GM18498 (cell line): ENCODE measurements at regions not wholly inside any gene's neighbourhood (a gene's known extent, or its start where the extent isn't known, plus 50 kb on each side); places are given as distances from the start of the nearest gene placed in this dataset.

Experiments used
- ATAC-seq: cut with Tn5 transposase; IDR thresholded peaks from one replicate; pipeline ENCODE4 v1.9.1; 2021; ENCODE audit warnings: mild to moderate bottlenecking, moderate library complexity; ENCODE audit not compliant: unreplicated experiment

DNA sequence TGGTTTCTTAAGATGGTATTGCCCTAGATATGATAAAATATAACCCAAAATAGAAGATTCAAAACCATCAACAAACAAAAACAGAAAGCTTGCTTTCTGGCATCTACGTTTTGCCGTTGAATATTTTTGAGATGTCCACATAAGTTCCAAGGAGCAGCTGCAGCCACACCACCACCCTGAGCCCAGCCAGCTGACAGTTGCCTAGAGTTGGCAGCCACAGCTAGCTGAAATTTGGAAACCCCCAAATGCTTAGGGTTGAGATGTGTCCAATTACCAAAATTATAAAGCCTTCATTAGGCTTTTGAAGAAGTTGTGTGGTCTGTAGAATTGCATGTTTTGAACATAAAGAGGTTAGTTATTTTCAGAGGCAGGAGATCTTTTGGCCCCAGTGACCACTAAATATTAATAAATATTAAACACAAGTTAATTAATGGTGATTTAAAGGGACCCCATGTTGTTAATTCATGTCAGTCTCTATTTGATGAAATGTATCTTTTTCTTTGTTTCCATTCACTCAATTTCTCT, 118.1 kb upstream of the DTNA start:
- ATAC-seq = no peak

GRCh38 chr18:34592481-34592880, 117.6 kb upstream of the DTNA start:
- no peak for ATAC-seq

GRCh38 chr18:34592961-34593382, 117.1 kb upstream of the DTNA start:
- no peak for ATAC-seq

DNA sequence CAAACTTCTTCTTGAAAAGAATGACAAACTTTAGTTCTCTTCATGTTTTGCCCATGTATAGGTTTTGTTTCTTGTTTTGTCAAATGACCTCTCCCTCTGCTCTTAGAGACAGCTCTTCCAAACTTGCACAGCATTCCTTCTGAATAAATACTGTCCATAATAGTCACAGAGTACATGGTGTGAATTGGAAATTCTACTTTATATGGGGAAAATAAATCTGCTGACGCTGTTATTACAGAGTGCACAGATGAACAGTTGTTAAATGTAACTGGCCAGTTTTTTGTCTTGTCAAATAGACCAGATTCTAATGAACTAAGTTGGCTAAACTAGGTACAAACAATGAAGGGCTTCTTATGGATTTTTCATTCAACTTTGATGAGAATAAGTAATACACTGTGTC, 115.8 kb upstream of the DTNA start:
- ATAC-seq = no peak

DNA sequence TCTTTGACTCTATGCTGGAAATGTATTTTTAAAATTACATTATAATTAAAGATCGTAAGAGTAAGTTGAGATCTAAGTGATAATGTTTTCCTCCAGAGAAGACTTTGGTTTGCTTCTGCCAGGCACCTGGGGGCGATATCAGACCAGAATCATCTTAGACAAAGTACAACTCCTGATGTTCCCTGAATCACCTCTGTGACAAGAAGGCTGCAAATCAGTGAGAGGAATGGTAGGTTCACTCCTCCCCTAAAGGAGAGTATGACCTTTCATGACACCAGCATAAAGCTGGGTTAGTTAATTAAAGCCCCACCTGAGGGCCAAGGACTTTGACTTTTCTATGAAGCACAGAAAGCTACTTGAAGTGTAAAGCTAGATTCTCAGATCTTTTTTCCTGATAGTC, 114.4 kb upstream of the DTNA start:
- no peak for ATAC-seq

- no peak for ATAC-seq
Measured at GRCh38 chr18:34598120-34598635, 111.9 kb upstream of the DTNA start.

GRCh38 chr18:34600158-34600557, 109.9 kb upstream of the DTNA start:
- ATAC-seq = no peak

GRCh38 chr18:34600874-34601656, 109.0 kb upstream of the DTNA start:
- no peak for ATAC-seq

- ATAC-seq = no peak
Measured at GRCh38 chr18:34604591-34604990, 105.5 kb upstream of the DTNA start.

DNA sequence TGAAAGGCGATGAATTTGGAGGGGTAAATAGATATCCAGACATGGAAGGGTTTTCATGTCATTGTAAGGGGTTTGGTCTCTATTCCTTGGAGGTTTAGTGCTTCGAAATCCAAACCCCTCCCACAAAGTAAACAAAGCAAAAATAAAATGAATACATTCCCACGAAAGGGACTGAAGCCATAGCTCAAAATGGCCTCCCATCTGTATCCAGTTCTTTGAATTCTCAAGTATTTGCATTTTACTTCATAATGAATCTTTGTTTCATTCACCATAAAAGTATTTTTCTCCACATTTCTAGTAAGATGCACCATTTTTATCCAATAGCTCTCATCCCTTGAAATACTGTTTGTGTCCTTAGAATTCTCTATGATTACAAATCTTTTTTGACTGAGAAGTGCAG, 103.2 kb upstream of the DTNA start:
- ATAC-seq = no peak

DNA sequence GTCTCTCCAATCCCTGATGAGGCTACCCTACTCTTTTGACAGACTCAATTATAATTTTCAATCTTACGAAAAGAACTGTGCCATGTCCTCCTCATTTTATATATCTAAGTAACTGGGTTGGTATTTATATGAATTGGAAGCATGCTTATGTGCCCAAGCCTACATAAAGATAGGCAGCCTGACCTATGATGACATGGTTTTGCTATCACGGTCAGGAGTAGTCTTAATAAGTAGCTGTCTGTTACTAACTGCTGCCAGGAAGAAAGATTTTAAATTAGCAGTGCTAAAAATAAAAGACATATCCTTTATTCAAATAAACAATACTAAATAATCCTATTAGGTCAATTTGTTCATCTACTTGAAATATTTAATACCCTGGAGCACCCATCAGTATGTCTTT, 102.0 kb upstream of the DTNA start:
- no peak for ATAC-seq

DNA sequence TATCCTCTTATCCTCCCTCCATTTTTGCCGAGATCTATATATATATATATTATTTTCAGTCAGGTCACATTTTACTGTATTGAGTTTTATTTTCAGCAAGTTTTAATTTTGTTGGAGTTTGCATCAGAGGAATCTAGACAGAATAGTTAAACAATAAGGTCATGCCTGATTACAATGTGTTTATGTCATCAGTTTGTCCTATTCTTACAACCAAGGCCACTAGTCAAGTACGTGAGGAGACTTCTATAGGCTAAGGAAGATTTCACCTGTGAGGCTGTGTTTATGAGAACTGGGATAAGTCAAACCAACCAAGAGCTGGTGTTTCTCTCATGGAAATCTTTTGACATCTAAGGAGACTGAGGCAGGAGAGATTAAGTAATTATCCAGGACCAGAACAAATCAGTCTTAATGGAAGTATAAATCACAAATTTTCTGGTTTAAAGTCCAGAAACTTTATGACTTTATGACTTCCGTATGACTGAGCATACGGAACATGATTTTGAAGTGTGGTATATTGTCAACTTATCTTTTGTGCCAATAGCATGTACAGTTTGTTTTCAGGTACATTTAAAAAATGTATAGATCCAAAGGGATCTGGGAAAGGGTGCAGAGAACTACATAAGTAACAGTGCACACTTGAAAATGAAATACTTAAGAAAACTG, 100.0 kb upstream of the DTNA start:
- no peak for ATAC-seq

GRCh38 chr18:34611904-34612303, 98.2 kb upstream of the DTNA start:
- no peak for ATAC-seq

DNA sequence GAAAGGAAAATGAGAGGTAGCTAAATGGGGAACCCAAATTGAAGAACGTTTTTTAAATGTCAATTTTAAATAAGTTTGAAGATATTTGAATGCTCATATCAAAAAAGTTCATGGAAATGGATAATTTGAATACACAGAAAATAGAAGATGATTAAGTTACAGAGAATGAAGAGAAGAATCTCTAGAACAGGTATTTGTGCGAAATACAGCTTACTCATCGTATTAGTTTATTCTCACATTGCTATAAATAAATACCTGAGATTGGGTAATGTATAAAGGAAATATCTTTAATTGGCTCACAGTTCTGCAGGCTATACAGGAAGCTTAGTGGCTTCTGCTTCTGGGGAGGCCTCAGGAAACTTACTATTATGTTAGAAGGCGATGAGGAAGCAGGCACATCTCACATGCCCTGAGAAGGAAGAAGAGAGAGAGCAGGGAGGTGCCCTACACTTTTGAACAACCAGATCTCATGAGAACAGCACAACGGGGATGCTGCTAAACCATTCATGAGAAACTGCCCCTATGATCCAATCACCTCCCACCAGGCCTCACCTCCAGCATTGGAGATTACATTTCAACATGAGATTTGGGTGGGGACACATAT, 89.7 kb upstream of the DTNA start:
- no peak for ATAC-seq

DNA sequence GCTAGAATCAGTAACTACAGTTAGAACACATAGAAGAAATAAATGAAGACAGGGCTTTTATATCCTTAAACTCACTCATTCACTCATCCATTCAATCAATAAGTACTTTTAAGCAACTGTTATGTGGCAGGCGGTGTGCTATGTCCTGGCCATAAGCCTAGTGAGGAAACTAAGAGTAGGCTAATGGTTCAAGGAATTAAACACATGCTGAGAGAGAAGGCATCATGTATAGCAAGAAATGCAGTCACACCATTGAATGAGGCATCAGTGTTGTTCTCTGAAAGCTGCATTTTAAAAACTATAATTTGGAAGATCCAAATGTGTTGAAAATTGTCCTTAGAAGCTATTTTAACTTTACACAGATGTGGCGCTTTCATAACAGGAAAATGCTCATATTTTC, 86.5 kb upstream of the DTNA start:
- ATAC-seq = no peak

GRCh38 chr18:34624551-34624950, 85.5 kb upstream of the DTNA start:
- ATAC-seq = no peak

- no peak for ATAC-seq
Measured at GRCh38 chr18:34626404-34627136, 83.5 kb upstream of the DTNA start.

DNA sequence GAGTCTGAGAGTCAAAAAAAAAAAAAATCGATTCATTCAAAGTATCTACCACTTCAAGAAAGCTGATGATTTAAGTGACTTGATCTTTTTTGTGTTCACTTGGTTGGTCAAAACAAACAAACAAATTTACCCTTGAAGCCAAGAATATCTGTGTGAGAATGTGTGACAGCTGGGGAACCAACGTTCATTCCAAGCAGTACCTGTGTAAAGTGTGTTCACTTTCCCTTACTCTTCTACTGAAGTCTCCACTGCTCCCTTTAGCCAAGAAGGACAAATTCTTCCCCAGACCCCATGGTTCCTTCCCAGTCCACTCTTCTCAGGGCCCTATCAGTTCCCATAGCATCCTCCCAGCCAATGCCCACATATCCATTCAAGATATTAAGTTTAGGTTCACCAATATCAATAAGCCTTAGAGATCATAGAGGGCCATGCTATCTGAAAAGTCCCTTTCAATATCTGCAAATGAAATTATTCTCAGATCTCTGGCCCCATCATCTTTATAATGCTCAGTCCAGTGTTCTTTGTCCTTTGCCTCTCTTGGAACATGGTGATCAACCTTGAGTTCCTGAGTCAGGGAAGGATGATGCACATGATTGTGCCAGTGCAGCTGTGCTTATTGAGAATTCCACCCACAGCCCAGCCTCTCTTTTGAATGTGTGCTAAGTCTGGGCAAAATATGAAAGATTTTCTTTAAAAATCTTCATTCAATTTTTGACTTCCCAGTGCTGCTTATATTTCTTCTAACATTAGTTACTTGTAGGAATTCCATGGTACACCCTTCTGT, 82.8 kb upstream of the DTNA start:
- ATAC-seq = no peak

DNA sequence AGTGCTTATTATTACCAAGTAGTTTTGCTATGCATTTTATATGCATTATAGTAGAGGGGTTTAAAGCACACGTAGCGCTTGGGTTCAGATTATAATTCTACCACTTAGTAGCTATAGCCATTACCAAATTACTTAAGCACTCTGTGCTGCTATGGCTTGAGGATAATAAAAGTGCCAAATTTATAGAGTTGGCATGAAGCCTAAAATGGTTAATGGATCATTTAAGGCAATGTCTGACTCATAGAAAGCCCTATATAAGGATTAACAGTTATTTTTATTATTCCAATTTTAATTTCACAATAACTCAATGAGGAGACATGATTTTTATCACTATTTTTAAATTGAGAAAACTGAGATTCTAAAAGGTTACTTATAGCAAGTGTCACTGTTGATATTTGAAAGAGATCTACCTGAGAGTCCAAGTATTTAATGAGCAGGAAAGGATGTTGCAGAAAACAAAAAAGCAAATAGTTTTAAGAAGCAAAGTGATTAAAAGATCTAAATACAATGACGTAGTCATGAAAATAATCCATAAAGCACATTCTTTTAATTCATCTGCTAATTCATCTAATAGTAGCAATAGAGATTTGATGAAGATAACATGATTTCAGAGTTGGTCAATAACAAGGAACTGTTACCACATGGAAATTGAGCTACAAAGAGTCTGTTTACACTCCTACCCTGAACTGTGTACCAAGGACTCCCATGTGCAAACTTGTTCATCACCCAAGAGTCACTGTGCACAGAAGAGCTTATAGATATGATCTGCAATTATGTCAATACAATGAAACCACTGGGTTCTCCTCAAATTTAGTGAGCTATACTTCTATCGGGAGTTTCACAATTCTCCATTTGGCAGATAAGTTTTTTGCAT, 78.8 kb upstream of the DTNA start:
- no peak for ATAC-seq
